GM12878 (cell line): ENCODE measurements at regions not wholly inside any gene's neighbourhood (a gene's known extent, or its start where the extent isn't known, plus 50 kb on each side); places are given as distances from the start of the nearest gene placed in this dataset.

ENCODE experiments used
- ATAC-seq: fragments of 200-7000 bp; cut with Tn5 transposase; 3 replicates; pipeline ENCODE4 v1.9.1; 2020; ENCODE audit warnings: mild to moderate bottlenecking, moderate library complexity
- BruUV-seq: library from RNA; stranded (reverse); fragments of 400-500 nt; replicated peaks from 2 replicates; lab custom pipeline; 2021; lab: Mats Ljungman, UMichigan
- CTCF ChIA-PET: fragments of 300-600 bp; sonication (Branson Sonifier 250); formaldehyde crosslinking; extraction: SDS; loops from one replicate; lab custom pipeline; 2021; ENCODE audit warnings: inconsistent platforms; lab: Yijun Ruan, JAX
- POLR2A ChIA-PET: fragments of 350-600 bp; formaldehyde crosslinking; extraction: SDS; loops from one replicate; lab custom pipeline; 2021; ENCODE audit warnings: inconsistent platforms; lab: Charles Lee
- RAD21 ChIA-PET: fragments of 300-600 bp; sonication (Branson Sonifier 250); formaldehyde crosslinking; loops from one replicate; lab custom pipeline; 2023; ENCODE audit warnings: antibody characterized with exemption; ENCODE audit not compliant: unreplicated experiment; lab: Charles Lee
- SMC1A ChIA-PET: fragments of 300-600 bp; sonication (Branson Sonifier 250); formaldehyde crosslinking; loops from one replicate; lab custom pipeline; 2023; ENCODE audit not compliant: unreplicated experiment, uncharacterized antibody; lab: Charles Lee
- DNase-seq: peaks from one replicate; pipeline ENCODE4 v3.0.0-alpha.2; 2011; ENCODE audit warnings: low read depth, low spot score
- FAIRE-seq: peaks from 3 replicates; lab custom pipeline; 2011; peaks lifted over from hg19 to GRCh38; lab: Jason Lieb, UNC
- H2AFZ ChIP-seq: 2 replicates; pipeline ENCODE4 v1.6.0; 2011; ENCODE audit warnings: low read depth, low read length, control low read depth; ENCODE audit not compliant: control insufficient read depth
- H3K27ac ChIP-seq: 2 replicates; pipeline ENCODE4 v1.5.1; 2011; ENCODE audit warnings: control low read depth; ENCODE audit not compliant: control insufficient read depth, insufficient read depth
- H3K27me3 ChIP-seq, 2 experiments: replicated peaks in 1 of 2; 2 replicates each; pipeline versions ENCODE4 v1.6.0 to v1.6.1; 2011; ENCODE audit warnings: low read length in 1 of 2; ENCODE audit not compliant: control insufficient read depth in 2 of 2, insufficient read depth in 2 of 2
- H3K36me3 ChIP-seq, 2 experiments: 2 replicates each; pipeline ENCODE4 v1.5.1; 2011; ENCODE audit warnings: low read length in 1 of 2; ENCODE audit not compliant: control insufficient read depth in 2 of 2, insufficient read depth in 2 of 2
- H3K4me1 ChIP-seq: 2 replicates; pipeline ENCODE4 v1.6.1; 2011; ENCODE audit warnings: mild to moderate bottlenecking, low read length, moderate library complexity, mixed read lengths; ENCODE audit not compliant: control insufficient read depth, insufficient read depth
- H3K4me2 ChIP-seq: 2 replicates; pipeline ENCODE4 v1.6.0; 2011; ENCODE audit warnings: control low read depth; ENCODE audit not compliant: control insufficient read depth, insufficient read depth
- H3K4me3 ChIP-seq: fragments of 200-600 bp; sonication (generic); 2 replicates; pipeline ENCODE4 v1.5.1; 2016
- H3K79me2 ChIP-seq: 2 replicates; pipeline ENCODE4 v1.6.0; 2011; ENCODE audit warnings: low read length; ENCODE audit not compliant: control insufficient read depth, insufficient read depth
- H3K9ac ChIP-seq: 2 replicates; pipeline ENCODE4 v1.8.0; 2011; ENCODE audit warnings: low read length, control low read depth, mixed read lengths; ENCODE audit not compliant: control insufficient read depth, insufficient read depth
- H3K9me3 ChIP-seq: replicated peaks from 3 replicates; pipeline ENCODE4 v1.5.1; 2011; ENCODE audit warnings: mild to moderate bottlenecking, low read length; ENCODE audit not compliant: control insufficient read depth, insufficient read depth
- H4K20me1 ChIP-seq: 2 replicates; pipeline ENCODE4 v1.6.0; 2011; ENCODE audit not compliant: control insufficient read depth, insufficient read depth
- HCFC1 ChIP-seq: fragments of 150-350 bp; IDR thresholded peaks from 2 replicates; pipeline ENCODE4 v1.6.1; 2014; ENCODE audit warnings: low read length
- HDAC2 ChIP-seq: fragments of 200-600 bp; sonication (generic); IDR thresholded peaks from 2 replicates; pipeline ENCODE4 v1.6.1; 2017
- MEF2B ChIP-seq: fragments of 450-650 bp; IDR thresholded peaks from 2 replicates; pipeline ENCODE4 v1.6.1; 2018; ENCODE audit warnings: mild to moderate bottlenecking, moderate library complexity; ENCODE audit not compliant: partially characterized antibody, poor library complexity, severe bottlenecking
- MYC ChIP-seq: IDR thresholded peaks from 2 replicates; pipeline ENCODE4 v1.6.1; 2011; ENCODE audit warnings: mild to moderate bottlenecking, low read length, moderate library complexity, inconsistent platforms; ENCODE audit not compliant: insufficient read depth, insufficient replicate concordance, insufficient read length, severe bottlenecking
- NFYA ChIP-seq: IDR thresholded peaks from 2 replicates; pipeline ENCODE4 v1.6.1; 2011; ENCODE audit warnings: low read depth, mild to moderate bottlenecking, low read length, improper control_type of control experiment, borderline replicate concordance
- SIN3A ChIP-seq: IDR thresholded peaks from 2 replicates; pipeline ENCODE4 v1.6.1; 2012; ENCODE audit warnings: low read depth, low read length, improper control_type of control experiment
- SREBF2 ChIP-seq: IDR thresholded peaks from 2 replicates; pipeline ENCODE4 v1.6.1; 2012; ENCODE audit warnings: mild to moderate bottlenecking, low read length
- TCF3 ChIP-seq: IDR thresholded peaks from 2 replicates; pipeline ENCODE4 v1.6.1; 2012; ENCODE audit warnings: low read depth, mild to moderate bottlenecking, low read length, borderline replicate concordance; ENCODE audit not compliant: insufficient read depth
- YBX1 ChIP-seq: fragments of 450-650 bp; IDR thresholded peaks from 2 replicates; pipeline ENCODE4 v1.6.1; 2016; ENCODE audit warnings: antibody characterized with exemption
- WGBS: methylation state at CpG from one replicate; pipeline ENCODE4 v1.1.6; 2016; ENCODE audit warnings: low lambda C conversion rate; ENCODE audit not compliant: insufficient replicate concordance, insufficient coverage; ENCODE audit errors: missing lambda C conversion rate; 5-methylcytosine and 5-hydroxymethylcytosine counted together
- in situ Hi-C: fragments of 300-500 bp; cut with MboI; formaldehyde crosslinking; loops from 9 replicates; pipeline ENCODE4 v1.14.3; 2018; ENCODE audit warnings: mixed read lengths
- intact Hi-C: fragments of 100-400 bp; cut with micrococcal nuclease; formaldehyde crosslinking; loops from one replicate; pipeline ENCODE4 v1.14.2; 2022; ENCODE audit not compliant: unreplicated experiment
- TF ChIP-seq, protein P1 (sequence below): fragments of 450-650 bp; conservative IDR thresholded peaks from 2 replicates; pipeline ENCODE4 v1.6.1; 2017; ENCODE audit warnings: mild to moderate bottlenecking, moderate library complexity
- TF ChIP-seq, protein P2 (sequence below): IDR thresholded peaks from 2 replicates; pipeline ENCODE4 v1.6.1; 2012; ENCODE audit warnings: low read length, inconsistent platforms

DNA sequence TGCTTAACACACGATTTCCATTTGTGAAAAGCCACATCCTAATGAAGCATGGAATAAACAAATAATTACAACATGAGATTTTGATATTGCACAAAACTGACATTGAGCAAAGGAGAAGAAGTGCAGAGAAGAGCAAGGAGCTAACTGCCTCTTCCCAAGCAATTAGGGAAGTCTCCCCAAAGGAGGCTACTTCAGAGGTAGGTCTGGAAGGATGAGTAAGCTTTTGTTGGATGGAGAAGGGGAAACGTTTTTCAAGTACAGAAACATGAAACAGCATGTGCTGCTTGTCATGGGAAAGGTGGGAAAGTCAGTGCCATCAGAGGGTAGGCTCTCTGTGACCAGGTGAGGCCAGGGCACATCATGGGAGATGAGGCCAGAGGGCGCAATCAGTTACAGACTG is 132.2 kb upstream of the SESN3 start:
- H3K4me3 ChIP-seq: no peak overlapping the region
- H3K4me1 ChIP-seq: no peaks in the 10 kb centered on the region
- no peak overlapping the region for H3K9ac ChIP-seq
- ChIA-PET RAD21 (no interaction called here), CTCF (interaction anchor here (1.9 to 2.1 kb wide), 2 partner anchors 10 to 342 kb away, joined by 4 to 8 read pairs; no protein-coding TSS in a partner anchor), SMC1A (interaction anchor here (0.9 to 1.2 kb wide), 2 partner anchors 12 to 132 kb away, joined by 3 read pairs; partner anchors contain the start of gene SESN3), POLR2A (no interaction called here)
- H2AFZ ChIP-seq: no peak overlapping the region
- no peaks in the 10 kb centered on the region; a peak in 2 of 4 replicates for H3K27me3 ChIP-seq
- DNase-seq (no peak), ATAC-seq (no peak), FAIRE-seq (no peak)
- H3K9me3 ChIP-seq: no peaks in the 10 kb centered on the region; the same call in 2 of the 3 replicates
- intact Hi-C loops: no loop called here
- no peak overlapping the region for H3K27ac ChIP-seq
- no peaks in the 10 kb centered on the region for H3K36me3 ChIP-seq
- no peaks in the 10 kb centered on the region for H3K79me2 ChIP-seq
- in situ Hi-C loops: no loop called here
- WGBS: 20% methylated on average over 3 of the region's 3 CpGs
- TF ChIP-seq SIN3A: no peak
- H3K4me2 ChIP-seq: no peak overlapping the region
- H4K20me1 ChIP-seq: no peaks in the 10 kb centered on the region
- BruUV-seq: no TSS peak

DNA sequence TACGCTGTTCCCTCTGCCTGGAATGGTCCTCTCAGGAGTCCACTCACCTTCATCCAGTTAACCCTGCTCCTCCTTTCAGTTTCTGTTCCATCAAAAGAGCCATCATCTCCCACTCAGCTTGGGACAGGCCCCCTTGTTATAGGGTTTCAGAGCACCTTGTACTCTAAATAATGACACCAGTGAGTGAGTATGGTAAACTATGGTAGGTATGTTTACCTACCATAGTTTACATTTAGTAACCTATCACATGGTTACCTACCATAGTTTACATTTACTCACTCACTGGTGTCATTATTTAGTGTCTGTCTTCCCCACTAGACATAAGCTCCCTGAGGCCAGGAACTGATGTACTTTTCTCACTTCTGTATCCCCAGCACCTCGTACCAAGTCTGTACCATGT is 130.2 kb upstream of the SESN3 start:
- no peaks in the 10 kb centered on the region for H4K20me1 ChIP-seq
- WGBS: 66% methylated on average over 2 of the region's 2 CpGs
- SMC1A ChIA-PET: interaction anchor here (0.6 to 4.2 kb wide), 10 partner anchors 8 to 209 kb away, joined by 3 to 18 read pairs (median 4); partner anchors contain the start of gene SESN3
- intact Hi-C loops: no loop called here
- H3K27ac ChIP-seq: no peak overlapping the region
- no TSS peak for BruUV-seq
- no peak overlapping the region for H3K9ac ChIP-seq
- RAD21 ChIA-PET: interaction anchor here (1.5 kb wide), 1 partner anchor 9 kb away, joined by 4 read pairs; no protein-coding TSS in a partner anchor
- H2AFZ ChIP-seq: no peak overlapping the region
- DNase-seq: no peak
- POLR2A ChIA-PET: interaction anchor here (1.3 kb wide), 1 partner anchor 25 kb away, joined by 3 read pairs; no protein-coding TSS in a partner anchor
- H3K4me3 ChIP-seq: no peak overlapping the region
- FAIRE-seq: no peak
- no peak overlapping the region for H3K4me2 ChIP-seq
- H3K27me3 ChIP-seq: peaks cover 0 to 2% of the 10 kb centered on the region in 2 experiments; a peak in 2 of 4 replicates
- in situ Hi-C loops: no loop called here
- H3K4me1 ChIP-seq: no peaks in the 10 kb centered on the region
- ATAC-seq: no peak
- H3K9me3 ChIP-seq: no peaks in the 10 kb centered on the region; the same call in 2 of the 3 replicates
- CTCF ChIA-PET: interaction anchor here (0.6 to 1.9 kb wide), 5 partner anchors 9 to 344 kb away, joined by 3 to 8 read pairs (median 4); no protein-coding TSS in a partner anchor
- no peaks in the 10 kb centered on the region for H3K36me3 ChIP-seq
- H3K79me2 ChIP-seq: no peaks in the 10 kb centered on the region
- TF ChIP-seq, protein P1, sequence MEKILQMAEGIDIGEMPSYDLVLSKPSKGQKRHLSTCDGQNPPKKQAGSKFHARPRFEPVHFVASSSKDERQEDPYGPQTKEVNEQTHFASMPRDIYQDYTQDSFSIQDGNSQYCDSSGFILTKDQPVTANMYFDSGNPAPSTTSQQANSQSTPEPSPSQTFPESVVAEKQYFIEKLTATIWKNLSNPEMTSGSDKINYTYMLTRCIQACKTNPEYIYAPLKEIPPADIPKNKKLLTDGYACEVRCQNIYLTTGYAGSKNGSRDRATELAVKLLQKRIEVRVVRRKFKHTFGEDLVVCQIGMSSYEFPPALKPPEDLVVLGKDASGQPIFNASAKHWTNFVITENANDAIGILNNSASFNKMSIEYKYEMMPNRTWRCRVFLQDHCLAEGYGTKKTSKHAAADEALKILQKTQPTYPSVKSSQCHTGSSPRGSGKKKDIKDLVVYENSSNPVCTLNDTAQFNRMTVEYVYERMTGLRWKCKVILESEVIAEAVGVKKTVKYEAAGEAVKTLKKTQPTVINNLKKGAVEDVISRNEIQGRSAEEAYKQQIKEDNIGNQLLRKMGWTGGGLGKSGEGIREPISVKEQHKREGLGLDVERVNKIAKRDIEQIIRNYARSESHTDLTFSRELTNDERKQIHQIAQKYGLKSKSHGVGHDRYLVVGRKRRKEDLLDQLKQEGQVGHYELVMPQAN: no peak
- TF ChIP-seq YBX1 (no peak), HDAC2 (no peak), HCFC1 (no peak), SREBF2 (no peak), TCF3 (no peak), MEF2B (no peak), NFYA (no peak), MYC (no peak)
- TF ChIP-seq, protein P2, sequence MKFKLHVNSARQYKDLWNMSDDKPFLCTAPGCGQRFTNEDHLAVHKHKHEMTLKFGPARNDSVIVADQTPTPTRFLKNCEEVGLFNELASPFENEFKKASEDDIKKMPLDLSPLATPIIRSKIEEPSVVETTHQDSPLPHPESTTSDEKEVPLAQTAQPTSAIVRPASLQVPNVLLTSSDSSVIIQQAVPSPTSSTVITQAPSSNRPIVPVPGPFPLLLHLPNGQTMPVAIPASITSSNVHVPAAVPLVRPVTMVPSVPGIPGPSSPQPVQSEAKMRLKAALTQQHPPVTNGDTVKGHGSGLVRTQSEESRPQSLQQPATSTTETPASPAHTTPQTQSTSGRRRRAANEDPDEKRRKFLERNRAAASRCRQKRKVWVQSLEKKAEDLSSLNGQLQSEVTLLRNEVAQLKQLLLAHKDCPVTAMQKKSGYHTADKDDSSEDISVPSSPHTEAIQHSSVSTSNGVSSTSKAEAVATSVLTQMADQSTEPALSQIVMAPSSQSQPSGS: no peak
